NB4 (cell line): ENCODE measurements at regions not wholly inside any gene's neighbourhood (a gene's known extent, or its start where the extent isn't known, plus 50 kb on each side); places are given as distances from the start of the nearest gene placed in this dataset.

Experiments
- DNase-seq: peaks from one replicate; pipeline ENCODE4 v3.0.0; 2010; ENCODE audit warnings: low read depth
- H3K4me3 ChIP-seq: one replicate; pipeline ENCODE4 v1.5.1; 2011; ENCODE audit warnings: mild to moderate bottlenecking, low read depth, low read length, moderate library complexity
- CTCF ChIP-seq: IDR thresholded peaks from one replicate; pipeline ENCODE4 v1.5.1; 2012; ENCODE audit warnings: low read depth, low read length
- MYC ChIP-seq: IDR thresholded peaks from 2 replicates; pipeline ENCODE4 v1.6.1; 2011; ENCODE audit warnings: low read depth, low read length
- POLR2A ChIP-seq: IDR thresholded peaks from 2 replicates; pipeline ENCODE4 v1.6.1; 2011; ENCODE audit warnings: mild to moderate bottlenecking; ENCODE audit not compliant: insufficient read length; ENCODE audit errors: extremely low read depth
- TF ChIP-seq, protein P1 (sequence below): IDR thresholded peaks from 2 replicates; pipeline ENCODE4 v1.6.1; 2011; ENCODE audit warnings: low read depth, low read length

DNA sequence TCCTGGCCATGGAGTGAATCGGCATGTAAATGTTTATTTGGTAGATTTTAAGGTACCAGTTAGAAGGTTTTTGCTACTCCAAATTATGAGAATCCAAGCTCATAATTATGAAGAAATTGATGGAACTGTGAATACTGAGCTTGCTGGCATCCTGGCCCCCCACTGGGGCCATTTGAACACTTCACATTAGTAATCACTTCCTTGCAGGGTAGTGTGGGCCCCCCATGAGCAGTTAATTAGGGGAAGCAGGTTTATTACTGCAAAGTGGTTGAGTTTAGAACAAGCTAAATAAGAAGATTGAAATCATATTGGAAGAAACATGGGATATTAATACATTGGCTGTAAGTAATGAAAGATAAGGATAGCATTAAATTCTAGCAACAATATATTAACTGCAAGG is 86.7 kb downstream of the S1PR1 start:
- DNase-seq, result no peak
- no peak overlapping the region for H3K4me3 ChIP-seq
- TF ChIP-seq, protein P1, sequence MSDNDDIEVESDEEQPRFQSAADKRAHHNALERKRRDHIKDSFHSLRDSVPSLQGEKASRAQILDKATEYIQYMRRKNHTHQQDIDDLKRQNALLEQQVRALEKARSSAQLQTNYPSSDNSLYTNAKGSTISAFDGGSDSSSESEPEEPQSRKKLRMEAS, result no peak
- TF ChIP-seq MYC (no peak), POLR2A (no peak), CTCF (no peak)

GRCh38 chr1:101325144-101325543 is 88.3 kb downstream of the S1PR1 start:
- no peak overlapping the region for H3K4me3 ChIP-seq
- TF ChIP-seq, protein P1, result no peak
- TF ChIP-seq CTCF (no peak), MYC (no peak), POLR2A (no peak)
- DNase-seq, result no peak

DNA sequence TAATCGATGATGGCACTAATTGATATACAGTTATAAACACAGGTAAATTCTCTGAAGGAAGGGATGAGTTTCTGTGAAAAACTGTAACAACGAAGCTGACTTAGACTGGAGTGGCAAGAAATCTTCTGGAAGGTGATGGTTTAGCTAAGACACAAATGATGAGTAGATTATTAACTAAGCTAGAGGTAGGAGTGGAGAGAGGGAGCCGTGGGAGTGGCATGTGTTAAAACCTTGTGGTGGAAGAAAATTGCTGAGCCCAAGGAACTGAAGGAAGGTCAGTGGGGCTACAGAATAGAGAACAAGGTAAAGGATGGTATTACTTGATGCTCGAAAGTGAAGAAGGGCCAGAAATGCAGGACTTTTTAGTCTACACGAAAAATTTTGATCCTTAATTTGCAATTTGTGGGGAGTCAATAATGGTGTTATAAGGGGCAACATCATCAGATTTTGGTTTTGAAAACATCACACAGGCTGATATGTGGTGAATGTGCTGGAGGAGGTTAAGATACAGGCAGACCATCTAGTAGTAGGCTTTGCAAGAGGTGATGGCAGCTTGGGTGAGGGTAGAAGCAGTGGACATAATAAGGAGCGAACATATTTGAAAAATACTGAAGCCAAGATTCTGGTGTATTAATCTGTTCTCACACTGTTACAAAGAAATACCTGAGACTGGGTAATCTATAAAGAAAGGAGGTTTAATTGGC is 93.8 kb downstream of the S1PR1 start:
- TF ChIP-seq CTCF (no peak), MYC (no peak), POLR2A (no peak)
- TF ChIP-seq, protein P1, result no peak
- no peak for DNase-seq
- H3K4me3 ChIP-seq, result no peak overlapping the region

- TF ChIP-seq CTCF (no peak), MYC (no peak), POLR2A (no peak)
- DNase-seq, result no peak
- H3K4me3 ChIP-seq, result no peak overlapping the region
Measured at GRCh38 chr1:101331794-101332193, 95.0 kb downstream of the S1PR1 start.

DNA sequence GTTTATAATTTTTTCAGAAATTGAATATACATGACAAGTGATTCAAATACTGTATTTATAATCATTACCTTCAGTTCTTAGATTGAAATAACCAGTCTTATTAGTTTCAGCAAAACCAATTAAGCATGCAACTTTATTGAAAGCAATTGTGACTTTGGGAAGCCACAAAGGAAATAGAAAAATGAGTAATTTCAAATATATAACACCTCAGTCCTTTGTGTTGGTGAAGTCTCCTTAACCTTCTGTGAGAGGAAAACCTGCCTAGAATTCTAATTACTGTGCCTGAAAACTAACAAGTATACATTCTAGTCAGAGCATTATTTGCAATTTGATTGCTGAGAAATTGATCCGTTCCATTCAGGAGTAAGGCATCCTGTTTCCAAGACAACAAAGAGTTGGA is 95.8 kb downstream of the S1PR1 start:
- no peak overlapping the region for H3K4me3 ChIP-seq
- no peak for DNase-seq
- TF ChIP-seq CTCF, result no peak
- TF ChIP-seq MYC, result no peak
- TF ChIP-seq POLR2A, result no peak
- TF ChIP-seq, protein P1, result no peak
